ENCODE measurements at regions not wholly inside any gene's neighbourhood (a gene's known extent, or its start where the extent isn't known, plus 50 kb on each side); places are given as distances from the start of the nearest gene placed in this dataset.

DNA sequence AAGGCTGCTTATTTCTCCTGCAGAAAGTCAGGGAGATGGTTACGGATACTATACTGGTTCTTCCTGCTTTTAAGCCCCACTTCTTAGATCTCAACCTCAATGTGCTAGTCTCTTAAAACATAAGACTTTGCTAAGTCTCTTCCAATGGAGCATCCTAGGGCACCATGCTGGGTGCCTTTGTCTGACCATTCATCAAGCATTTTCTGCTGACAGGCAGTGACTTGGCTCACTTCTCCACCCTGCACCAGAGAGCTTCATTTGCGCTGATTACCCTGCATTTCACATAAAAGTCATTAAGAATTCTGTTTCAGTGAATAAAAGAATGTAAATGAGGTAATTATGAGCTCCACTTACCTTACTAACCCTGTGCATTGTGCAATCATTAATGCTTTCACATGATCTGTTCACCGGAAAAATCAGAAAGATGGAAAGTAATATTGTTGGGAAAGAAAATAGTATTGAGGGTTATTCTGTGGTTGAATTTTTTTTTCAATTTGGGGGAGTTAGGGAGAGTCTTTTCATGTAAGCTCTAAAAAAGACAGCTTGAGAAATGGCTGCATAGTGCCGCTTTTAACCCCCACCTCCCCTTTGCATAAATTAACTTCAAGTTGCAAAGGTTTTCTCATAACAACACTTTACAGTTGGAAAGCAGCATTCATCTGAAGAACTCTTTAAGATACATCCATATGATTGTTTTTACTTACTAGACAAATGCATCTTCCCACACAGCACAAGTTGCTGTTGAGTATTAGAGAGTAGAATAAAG is 677.3 kb upstream of the KIRREL3 start:
- DNase-seq: no peak

DNA sequence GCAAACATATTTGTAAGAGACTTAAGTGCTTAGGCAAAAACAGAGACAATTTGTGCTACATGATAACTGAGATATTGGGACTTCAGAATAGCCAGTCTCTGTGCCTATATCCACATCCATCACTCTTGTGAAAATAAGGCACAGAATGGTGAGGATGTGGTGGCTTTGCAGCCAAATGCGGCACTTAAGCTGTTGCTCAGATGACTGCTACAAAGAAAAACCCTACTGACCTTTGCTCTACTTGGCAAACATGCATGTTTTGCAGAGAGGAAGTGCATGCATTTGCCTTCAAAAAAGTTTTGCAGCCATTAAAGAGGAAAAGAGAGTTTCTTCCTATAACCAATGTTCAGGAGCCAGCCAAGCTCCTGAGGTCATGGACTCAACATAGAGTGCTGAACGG is 675.0 kb upstream of the KIRREL3 start:
- DNase-seq: peak; percentile 0

DNA sequence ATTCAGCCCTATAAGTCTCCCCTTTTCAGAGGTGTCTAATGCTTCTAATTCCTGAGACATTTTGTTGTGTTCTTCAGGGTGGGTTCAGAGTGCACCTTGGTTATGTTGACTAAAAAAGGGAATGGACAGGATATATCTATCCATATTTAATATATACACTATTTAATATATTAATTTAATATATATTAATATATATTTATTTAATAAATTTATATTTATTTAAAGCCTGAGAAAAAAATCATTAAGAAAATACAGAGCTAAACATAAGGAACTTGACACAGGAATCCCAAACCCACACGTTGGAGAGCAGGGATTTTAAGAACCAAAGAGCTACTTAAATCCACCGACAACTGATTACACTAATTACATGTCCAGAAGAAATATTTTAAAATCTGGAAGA is 674.2 kb upstream of the KIRREL3 start:
- no peak for DNase-seq

DNA sequence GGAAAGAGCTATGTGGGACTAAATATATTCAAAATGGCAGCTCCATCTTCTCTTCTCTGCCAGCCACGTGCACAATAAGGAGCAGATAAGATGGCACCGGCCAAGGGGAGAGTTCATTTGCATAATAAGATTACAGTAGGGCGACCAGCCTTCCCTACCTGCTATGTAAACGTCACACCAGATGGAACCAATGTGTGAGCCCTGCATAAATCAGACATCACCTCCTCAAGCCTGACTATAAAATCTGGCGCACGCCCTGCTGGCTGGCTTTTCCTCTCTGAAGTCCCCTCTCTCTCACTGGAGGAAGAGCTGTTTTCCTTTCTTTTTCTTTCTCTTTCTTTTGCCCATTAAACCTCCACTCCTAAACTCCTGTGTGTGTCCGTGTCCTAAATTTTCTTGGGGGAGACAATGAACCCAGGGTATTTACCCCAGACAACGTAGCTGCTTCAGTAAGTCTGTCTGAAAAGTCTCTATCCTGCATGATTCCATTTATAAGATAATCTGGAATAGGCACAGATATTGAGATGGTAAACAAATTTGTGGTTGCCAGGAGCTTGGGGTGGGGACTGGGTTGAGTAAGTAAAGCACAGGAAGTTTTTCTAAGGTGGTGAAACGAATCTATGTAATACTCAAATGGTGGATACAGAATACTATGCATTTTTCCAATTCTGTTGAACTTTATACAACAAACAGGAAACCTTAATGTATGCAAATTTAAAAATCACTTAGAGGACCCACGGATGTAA is 670.0 kb upstream of the KIRREL3 start:
- no peak for DNase-seq

DNA sequence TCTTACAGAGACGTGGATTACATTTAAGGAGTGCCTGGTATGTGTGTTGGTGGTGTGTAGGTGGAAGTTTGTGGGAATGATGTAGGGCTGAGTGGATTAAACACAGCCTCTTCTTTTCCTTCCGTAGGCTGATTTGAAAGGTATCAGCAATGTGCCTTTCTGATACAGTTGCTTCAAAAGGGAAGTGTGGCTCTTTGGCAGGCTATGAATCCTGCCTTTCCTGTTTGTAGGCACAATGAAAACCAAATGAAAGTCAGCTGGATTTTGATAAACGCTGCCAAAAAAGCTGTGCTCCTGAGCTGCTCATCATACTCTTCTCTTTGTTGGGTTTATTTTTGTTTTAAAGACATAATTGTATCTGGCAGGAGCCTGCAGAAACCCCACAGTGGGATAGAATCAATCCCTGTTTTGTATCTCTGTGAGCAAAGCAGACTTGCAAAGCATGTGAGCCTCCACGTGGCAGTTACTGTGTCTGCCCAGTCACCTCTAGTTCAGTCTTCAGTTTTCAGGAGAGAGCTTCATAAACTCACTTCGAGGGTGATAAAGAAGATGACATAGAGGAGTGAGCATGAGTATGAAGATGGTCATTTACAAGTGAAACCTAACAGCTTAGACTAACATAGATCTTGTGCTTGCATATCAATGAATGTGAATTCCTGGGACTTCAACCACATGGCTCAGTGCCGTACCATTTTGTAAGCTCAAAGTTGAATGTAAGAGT is 655.7 kb upstream of the KIRREL3 start:
- DNase-seq: no peak

DNA sequence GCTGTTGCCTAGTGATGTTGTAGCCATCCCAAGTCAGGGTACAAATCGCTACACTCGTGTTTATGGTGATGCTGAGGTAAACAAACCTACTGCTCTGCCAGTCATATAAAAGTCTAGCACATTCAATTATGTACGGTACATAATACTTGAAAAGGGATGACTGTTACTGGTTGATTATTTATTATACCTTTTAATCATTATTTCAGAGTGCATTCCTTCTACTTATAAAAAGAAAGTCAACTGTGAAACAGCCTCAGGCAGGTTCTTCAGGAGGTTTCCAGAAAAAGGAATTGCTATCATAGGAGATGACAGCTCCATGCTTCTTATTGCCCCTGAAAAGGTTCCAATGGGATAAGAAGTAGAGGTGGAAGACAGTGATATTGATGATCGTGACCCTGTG is 652.5 kb upstream of the KIRREL3 start:
- no peak for DNase-seq

DNA sequence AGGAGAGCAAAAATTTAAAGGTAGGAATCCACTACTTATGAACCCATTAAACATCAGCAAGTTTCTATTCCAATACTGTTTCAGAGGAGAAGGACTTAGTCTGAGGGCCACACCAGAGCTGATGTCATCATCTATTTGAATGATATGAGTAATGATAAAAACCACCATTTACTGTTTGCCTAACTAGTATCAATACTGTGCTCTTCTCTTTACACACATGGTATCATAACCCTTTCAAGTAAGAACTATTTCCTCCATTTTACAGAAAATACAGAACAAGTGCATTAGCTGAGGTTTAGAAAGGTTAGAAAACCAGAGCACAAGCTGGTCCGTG is 651.3 kb upstream of the KIRREL3 start:
- no peak for DNase-seq

DNA sequence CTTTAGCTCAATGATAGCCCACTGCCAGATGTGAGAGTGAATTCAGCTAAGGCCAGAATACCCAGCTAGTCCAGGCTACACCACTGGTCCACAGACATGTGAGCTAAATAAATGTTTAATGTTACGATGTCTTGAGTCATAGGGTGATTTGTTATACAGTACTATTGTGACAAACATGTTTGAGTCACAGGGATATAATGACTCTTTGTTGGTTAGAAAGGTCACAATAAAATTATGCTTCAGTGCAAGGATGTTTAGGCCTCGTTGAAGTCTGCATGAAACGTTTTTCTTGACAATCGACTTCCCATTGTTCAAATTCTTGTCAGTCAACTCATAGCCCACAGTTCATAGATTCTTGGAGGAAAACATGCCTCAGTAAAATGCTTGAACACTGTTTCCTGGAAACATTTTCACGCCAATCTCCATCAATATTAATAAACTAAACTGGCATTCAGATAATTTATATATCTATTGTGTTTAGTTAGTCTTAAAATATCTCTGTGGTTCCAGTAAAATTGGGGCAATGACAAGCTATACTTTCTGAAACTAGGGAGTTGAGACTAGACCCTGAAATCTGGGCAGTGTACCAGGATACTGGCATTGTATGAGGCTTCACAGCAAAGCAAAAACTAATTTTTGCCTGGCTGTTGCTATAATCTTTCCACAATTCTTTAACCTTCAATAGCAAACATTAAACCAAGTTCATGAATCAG is 650.8 kb upstream of the KIRREL3 start:
- DNase-seq: no peak

DNA sequence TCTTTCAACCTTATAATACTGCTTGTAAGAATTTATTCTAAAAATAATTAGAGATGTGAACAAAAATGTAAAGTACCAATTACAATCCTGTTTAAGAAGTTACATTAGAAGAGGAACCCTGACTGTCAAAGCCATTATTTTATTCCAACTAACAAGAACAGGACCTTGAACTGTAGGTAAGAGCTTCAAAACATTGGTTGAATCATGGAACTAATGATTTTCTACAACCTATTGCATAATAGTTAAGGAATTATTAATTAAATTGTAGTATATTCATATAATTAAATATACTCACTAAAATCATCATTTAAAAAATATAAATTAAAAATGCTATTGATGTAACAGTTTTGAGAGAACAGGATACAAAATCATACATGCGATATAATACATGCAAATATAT is 649.4 kb upstream of the KIRREL3 start:
- no peak for DNase-seq

DNA sequence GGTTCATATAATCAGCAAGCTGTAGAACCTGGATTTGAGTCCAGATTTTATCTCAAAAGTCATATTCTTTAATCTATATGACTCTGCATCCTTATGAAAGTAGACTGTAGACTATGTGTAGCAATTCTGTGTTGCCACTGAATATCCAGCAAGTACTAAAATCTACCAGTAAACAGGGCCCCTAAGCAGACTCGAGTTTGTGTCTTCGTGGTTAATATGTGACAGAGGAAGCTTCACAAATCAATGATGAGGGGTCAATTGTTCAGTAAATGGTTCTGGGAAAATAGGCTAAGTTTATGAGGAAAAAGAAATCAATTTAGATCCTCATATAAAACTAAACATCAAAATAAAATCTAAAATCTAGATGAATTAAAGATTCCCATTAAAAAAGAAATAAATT is 648.5 kb upstream of the KIRREL3 start:
- DNase-seq: no peak

DNA sequence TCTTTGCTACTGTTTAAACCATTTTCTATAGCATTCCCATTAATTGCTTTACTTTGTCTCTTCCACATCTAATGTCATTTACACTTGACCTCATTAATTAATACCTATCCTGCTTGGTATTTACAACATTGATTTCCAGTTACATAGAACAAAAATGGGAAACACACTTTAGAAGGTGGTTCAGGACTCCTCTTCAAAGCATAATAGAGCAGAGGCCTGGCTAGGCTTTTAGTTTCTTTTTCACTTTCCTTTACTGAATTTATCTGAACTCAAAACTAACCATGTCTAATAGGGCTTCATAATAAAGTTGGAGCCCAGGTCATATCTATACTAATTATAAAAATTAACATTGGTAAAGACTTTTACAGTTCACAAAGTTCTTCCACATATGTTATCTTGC is 648.0 kb upstream of the KIRREL3 start:
- DNase-seq: no peak

DNA sequence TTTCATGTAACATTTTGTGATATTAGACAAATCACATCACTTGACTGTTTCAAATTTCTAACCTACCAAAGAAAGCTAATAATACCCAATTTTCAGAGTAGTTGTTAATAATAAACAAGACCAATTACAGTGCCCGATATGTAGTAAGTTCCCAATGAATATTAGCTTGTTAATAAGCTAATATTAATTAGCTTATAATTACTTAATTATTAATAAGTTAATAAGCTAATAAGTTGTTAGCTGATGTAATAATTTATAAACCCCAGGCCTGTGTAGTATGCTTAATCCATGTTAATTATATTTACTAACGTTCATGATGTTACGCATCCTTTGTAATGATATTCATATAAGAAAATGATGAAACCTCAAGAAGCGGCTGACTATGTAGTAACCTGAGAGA is 643.8 kb upstream of the KIRREL3 start:
- no peak for DNase-seq

DNA sequence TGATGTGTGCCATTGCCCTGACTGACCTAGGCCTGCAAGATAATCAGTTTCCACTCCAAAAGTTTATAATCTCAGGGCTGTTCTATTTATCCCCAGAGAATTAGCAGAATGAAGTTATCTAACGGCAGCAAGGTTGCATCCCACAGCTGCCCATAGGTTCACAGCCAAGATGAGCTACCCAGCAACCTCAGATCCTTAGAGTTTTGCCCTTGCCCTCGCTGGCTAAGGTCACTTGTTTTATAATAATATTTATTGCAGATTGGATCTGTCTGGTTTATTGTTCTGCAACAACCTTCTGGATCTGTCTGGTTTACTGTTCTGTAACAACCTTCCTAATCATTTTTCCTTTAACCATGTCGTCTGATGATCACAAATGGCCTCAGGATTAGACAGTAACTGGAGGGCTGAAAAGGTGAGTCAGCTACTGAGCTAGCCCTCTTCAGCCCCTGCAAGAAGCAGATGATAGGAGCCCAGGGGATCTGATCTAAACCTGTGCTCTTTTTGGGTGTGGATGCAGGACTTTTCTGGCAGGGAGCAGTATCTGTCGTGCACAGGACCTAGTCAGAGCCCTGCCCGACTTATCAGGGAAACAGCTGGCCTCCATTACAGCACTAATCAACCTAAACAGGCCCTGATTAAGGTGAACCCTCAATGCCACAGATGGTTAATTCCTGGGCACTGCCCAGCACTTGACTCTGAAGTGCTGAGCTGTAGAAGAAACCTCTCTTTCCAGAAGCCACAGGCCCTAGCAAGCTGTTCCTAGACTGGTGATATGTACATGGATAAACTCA is 642.9 kb upstream of the KIRREL3 start:
- DNase-seq: no peak

DNA sequence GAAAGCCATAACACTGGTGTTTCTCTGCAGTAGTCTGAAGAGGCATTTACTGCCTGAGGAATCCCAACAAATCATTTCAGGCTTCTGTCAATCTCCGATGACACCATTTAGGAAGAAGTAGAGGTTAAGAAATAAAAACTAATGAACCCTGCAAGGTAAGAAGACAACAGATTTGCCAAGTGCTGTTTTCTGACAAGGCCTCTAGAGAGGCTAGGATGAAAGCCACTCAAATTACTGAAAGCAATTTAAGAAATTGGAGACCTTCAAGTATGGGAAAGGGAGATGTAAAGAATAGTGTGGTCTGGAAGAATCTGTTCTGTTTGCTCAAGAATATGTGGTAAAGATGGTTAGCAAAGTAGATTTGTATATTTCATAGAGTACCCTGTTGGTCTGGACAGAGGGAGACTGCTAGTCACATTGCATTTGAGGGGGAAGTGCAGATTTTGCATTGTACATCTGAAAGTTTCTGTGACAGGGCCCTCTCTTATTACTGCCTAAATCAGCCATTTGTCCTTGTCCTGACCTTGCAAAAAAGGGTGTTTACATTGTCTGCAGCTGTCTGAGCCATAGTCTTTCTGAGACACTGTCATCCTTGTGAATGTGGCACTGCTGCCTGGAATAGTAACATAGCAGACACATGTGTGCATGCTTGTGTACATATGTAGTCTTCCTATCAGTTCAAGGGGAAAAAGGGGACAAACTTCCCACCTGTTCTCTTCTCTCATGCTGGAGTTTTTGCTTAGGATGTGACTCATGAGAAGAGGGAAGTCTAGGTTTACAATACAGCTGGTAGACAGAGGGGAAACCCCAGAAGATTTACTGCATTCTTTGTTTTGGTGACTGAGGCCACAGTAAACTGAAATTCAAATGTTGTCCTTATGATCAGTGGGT is 640.2 kb upstream of the KIRREL3 start:
- no peak for DNase-seq

DNA sequence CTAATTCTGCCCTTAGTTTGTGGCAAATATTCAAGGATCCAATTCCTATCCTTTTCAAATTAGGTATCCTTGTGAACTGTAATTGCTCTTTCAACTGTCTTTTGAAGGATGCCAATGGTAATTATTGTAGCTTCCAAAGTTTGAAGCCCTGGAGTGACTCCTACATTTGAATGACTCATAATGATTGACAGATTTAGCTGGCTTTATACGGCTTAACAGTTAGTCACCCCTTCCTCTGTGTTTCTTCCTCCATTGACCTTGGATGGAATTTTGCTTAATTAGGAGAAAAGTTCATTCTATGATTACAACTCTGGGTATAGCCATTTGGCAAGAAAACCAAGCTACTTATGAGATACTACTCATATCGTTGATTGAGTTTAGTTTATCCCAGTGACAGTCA is 639.3 kb upstream of the KIRREL3 start:
- no peak for DNase-seq

DNA sequence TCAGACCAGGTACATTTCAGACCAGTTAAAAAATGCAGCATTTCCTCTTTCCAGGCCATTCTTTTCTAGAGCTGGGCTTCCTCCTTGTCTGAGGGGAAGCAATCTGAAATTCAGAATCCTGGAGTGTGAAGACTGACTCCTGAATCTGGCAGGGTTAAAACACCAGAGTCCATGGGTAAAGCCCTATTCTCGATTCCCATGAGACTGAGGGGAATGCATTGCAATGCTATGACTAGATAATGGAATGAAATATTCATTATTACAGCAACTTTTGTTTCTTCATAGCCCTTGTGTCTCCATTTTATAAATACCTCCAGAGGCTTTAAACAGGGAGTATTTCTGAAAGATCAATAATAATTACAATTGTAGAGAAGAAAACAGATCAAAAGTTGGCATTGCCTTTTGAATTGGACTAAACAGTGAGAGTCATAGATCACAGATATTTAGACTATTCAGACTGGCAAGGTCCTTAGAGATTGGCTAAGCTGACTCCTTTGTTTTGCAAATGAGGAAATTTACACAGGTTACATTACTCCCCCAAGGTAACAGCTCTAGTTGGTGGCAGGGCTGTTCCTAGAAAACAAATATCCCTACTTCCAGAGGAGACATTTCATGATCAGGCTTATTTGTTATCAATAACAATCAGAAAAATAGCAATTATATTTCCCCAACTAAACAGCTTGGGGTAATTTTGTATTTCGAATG is 632.6 kb upstream of the KIRREL3 start:
- no peak for DNase-seq

DNA sequence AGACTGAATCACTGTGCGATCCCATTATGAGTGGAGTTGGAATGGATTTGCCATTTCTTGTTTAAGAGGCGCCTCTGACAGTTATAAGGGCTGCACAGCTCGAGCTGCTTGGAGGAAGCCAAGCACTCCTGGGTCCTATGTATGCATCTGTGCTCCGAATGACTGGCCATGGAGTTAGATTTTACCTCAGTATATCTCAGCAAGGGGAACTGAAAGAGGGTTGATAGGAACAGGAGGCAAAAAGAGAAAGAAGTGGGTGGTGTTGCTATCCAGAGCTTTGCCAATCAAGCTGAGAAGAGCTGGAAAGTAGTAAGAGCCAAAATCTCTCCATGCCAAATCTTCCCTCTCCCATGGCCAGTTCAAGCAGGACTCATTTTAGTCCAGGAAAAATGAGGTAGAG is 632.0 kb upstream of the KIRREL3 start:
- no peak for DNase-seq

DNA sequence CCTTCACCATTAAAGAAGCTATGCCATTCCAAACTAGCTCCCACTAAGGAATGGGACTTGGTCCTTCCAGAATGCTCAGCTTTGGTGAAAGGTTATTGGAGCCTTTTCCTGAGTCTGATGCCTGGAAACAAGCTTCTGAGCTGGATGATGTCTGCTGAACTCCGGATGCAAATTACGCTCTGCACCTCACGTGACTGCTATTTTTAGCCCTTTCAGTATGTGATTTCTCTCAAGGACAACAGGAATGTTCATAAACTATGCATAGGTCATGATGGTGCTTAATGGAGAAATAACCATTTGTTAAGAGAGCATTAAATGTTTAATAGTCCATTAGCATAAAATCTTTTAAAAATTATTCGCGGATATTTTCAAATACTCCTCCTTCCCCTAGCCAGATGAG is 631.4 kb upstream of the KIRREL3 start:
- no peak for DNase-seq

DNA sequence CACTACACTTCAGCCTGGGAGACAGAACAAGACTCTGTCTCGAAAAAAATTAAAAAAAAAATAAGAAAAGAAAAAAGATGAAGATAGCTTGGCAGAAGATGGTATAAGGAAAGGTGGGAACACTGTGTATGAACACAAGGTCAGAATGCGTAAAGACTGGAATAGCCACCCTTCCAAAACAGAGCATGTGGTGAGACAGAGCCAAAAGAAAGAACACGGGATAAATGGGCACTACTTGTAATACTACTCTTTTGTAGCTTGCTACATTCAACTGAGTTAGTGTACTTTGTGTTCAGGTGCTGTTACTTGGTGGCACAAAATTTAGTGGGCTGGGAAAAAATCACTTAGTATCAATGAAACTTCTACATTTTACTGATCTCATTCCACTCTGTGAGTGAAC is 628.6 kb upstream of the KIRREL3 start:
- no peak for DNase-seq

DNA sequence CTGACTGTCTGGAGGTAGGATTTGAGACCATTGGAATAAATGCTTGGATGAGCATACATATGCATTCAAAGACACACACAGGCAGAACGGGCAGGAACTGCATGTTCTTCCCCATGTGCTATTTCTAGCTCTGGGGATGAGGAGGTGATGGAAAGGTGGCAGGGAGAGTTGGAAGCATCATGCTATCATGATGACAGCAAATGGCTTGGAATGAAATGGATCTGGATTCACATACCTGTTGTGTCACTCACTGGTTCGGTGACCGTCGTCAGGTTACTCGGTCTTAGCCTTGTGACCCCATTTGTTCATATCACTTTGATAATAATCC is 627.9 kb upstream of the KIRREL3 start:
- DNase-seq: no peak
